ENCODE measurements at regions not wholly inside any gene's neighbourhood (a gene's known extent, or its start where the extent isn't known, plus 50 kb on each side); places are given as distances from the start of the nearest gene placed in this dataset.

- Histone ChIP-seq H3K4ac (ENCODE audit: low read depth, low read length) (peak overlapping the region; percentile 28; the same call in 1 of the 2 replicates), H3K56ac (ENCODE audit: extremely low read depth, insufficient read depth, low read length) (no peak overlapping the region), H2BK120ac (ENCODE audit: low read depth, low read length) (peak overlapping the region; percentile 20; the same call in 1 of the 2 replicates), H3K18ac (ENCODE audit: low read depth, low read length) (peak overlapping the region; percentile 9), H4K20me1 (ENCODE audit: insufficient read depth, low read length) (no peaks in the 10 kb centered on the region), H4K5ac (ENCODE audit: low read depth, low read length) (peak overlapping the region; percentile 16; the same call in 1 of the 2 replicates), H3K4me2 (ENCODE audit: low read depth, low read length) (peak overlapping the region; percentile 21; the same call in 1 of the 2 replicates), H2AK9ac (replicated peaks; ENCODE audit: low read depth, low read length, poor library complexity) (no peak overlapping the region), H4K91ac (ENCODE audit: insufficient read depth, low read depth, low read length) (no peak overlapping the region), H3K23ac (ENCODE audit: low read depth, low read length) (0 out of 2 replicates have a peak overlapping the region, but pooled peaks have one; percentile 17), H2AFZ (replicated peaks; ENCODE audit: low read length, poor library complexity) (peak overlapping the region; percentile 38), H3K27ac (ENCODE audit: insufficient read depth, low read length) (peak overlapping the region; percentile 54; the same call in 1 of the 2 replicates), H3K36me3 (ENCODE audit: control insufficient read depth, insufficient read depth, low read length) (no peaks in the 10 kb centered on the region), H2BK20ac (ENCODE audit: low read depth, low read length) (no peak overlapping the region; the same call in 1 of the 2 replicates), H3K9me1 (ENCODE audit: insufficient read depth, low read length) (peaks cover 7% of the 10 kb centered on the region), H2BK5ac (ENCODE audit: low read depth, low read length, poor library complexity, severe bottlenecking) (no peak overlapping the region), H3K27me3 (ENCODE audit: control insufficient read depth, insufficient read depth, low read length) (no peaks in the 10 kb centered on the region), H3K9ac (ENCODE audit: low read depth, low read length) (peak overlapping the region; percentile 25; the same call in 1 of the 2 replicates), H3K14ac (replicated peaks; ENCODE audit: low read depth, low read length) (peak overlapping the region; percentile 55), H3K79me1 (ENCODE audit: low read depth in 1 of 2, low read length in 2 of 2) (peaks cover 0 to 4% of the 10 kb centered on the region in 2 experiments; a peak in 2 of 4 replicates), H2AK5ac (ENCODE audit: low read depth, low read length) (peak overlapping the region; percentile 10; the same call in 1 of the 2 replicates), H3K4me3 (ENCODE audit: insufficient read depth, low read depth, low read length) (no peak overlapping the region), H3K4me1 (ENCODE audit: control insufficient read depth, insufficient read depth, low read length) (peaks cover 2% of the 10 kb centered on the region; the same call in 1 of the 2 replicates), H4K8ac (ENCODE audit: low read depth in 2 of 2, low read length in 2 of 2) (peak overlapping the region in 1 of 2 experiments; percentile 44; a peak in 1 of 4 replicates), H2BK15ac (ENCODE audit: low read depth, low read length) (no peak overlapping the region), H3K9me3 (ENCODE audit: control insufficient read depth, insufficient read depth, low read length) (no peaks in the 10 kb centered on the region)
- dilution Hi-C loops (cut with HindIII; ENCODE audit: low sequenced_read_pairs, unreplicated experiment) (no loop called here), in situ Hi-C loops (cut with MboI; ENCODE audit: low sequenced_read_pairs) (no loop called here), intact Hi-C loops (cut with micrococcal nuclease) (no loop called here)
- ChIA-PET POLR2A (ENCODE audit: unreplicated experiment) (interaction anchor here (0.5 kb wide), 2 partner anchors 12 to 1281 kb away, joined by 4 to 6 read pairs; no protein-coding TSS in a partner anchor), CTCF (interaction anchor here (0.5 to 0.8 kb wide), 2 partner anchors 16 to 1580 kb away, joined by 3 to 4 read pairs; no protein-coding TSS in a partner anchor)
- ATAC-seq (ENCODE audit: low read depth), result peak; percentile 59
- no TSS peak for BruUV-seq (replicated peaks)
- DNase-seq, result peak; percentile 55
- WGBS, 2 experiments (ENCODE audit: extremely low coverage in 2 of 2, insufficient read length in 1 of 2), result no CpG with 5 or more reads among the region's 8 CpGs
- TF ChIP-seq MAFK (IDR thresholded peaks at IDR 0.05; ENCODE audit: low read depth, low read length) (no peak), USF2 (IDR thresholded peaks at IDR 0.05; ENCODE audit: low read depth, low read length) (no peak), MAZ (IDR thresholded peaks at IDR 0.05; ENCODE audit: borderline replicate concordance, low read depth, low read length) (no peak), RFX5 (IDR thresholded peaks at IDR 0.05; ENCODE audit: low read depth, low read length) (no peak), NFE2L2 (IDR thresholded peaks at IDR 0.05; ENCODE audit: low read depth, low read length) (no peak), BHLHE40 (IDR thresholded peaks at IDR 0.05; ENCODE audit: low read depth, low read length) (no peak), CTCF (conservative IDR thresholded peaks at IDR 0.05; ENCODE audit: low read depth, low read length) (no peak), CEBPB (IDR thresholded peaks at IDR 0.05; ENCODE audit: low read depth, low read length) (no peak), FOS (IDR thresholded peaks at IDR 0.05; ENCODE audit: low read depth, low read length) (no peak), RCOR1 (IDR thresholded peaks at IDR 0.05; ENCODE audit: insufficient replicate concordance, low read length) (no peak), MXI1 (IDR thresholded peaks at IDR 0.05; ENCODE audit: borderline replicate concordance, low read depth, low read length) (no peak), CHD1 (IDR thresholded peaks at IDR 0.05; ENCODE audit: low read depth, low read length) (no peak), RAD21 (IDR thresholded peaks at IDR 0.05; ENCODE audit: low read length) (no peak), POLR2A (IDR thresholded peaks at IDR 0.05; ENCODE audit: low read depth, low read length) (no peak), SMC3 (IDR thresholded peaks at IDR 0.05; ENCODE audit: low read depth, low read length) (no peak)
Measured at GRCh38 chr6:21831521-21832291, 238.2 kb downstream of the SOX4 start.
